ENCODE measurements at regions not wholly inside any gene's neighbourhood (a gene's known extent, or its start where the extent isn't known, plus 50 kb on each side); places are given as distances from the start of the nearest gene placed in this dataset.
A peak's percentile ranks its signal among the peaks of the same experiment; 100 is the strongest.

- Histone ChIP-seq H3K4me2 (no peak overlapping the region), H3K9me2 (replicated peaks; ENCODE audit: insufficient read depth) (no peaks in the 10 kb centered on the region), H3K4me1 (ENCODE audit: insufficient read depth) (no peaks in the 10 kb centered on the region), H3K4me3 (no peak overlapping the region), H3K27ac (no peak overlapping the region), H2AFZ (no peak overlapping the region), H4K20me1 (ENCODE audit: insufficient read depth, poor library complexity, severe bottlenecking) (no peaks in the 10 kb centered on the region), H3K27me3 (no peaks in the 10 kb centered on the region), H3K36me3 (replicated peaks; ENCODE audit: insufficient read depth, low read depth) (no peaks in the 10 kb centered on the region), H3K9me3 (ENCODE audit: low read depth) (no peaks in the 10 kb centered on the region), H3K79me2 (no peaks in the 10 kb centered on the region)
- DNase-seq (ENCODE audit: low spot score): no peak
- WGBS (ENCODE audit: low lambda C conversion rate, missing lambda C conversion rate): 88% methylated on average over 3 of the region's 3 CpGs
- TF ChIP-seq EZH2phosphoT487 (IDR thresholded peaks at IDR 0.05; ENCODE audit: low read depth, severe bottlenecking, unreplicated experiment): no peak
- TF ChIP-seq EZH2 (IDR thresholded peaks at IDR 0.05; ENCODE audit: borderline replicate concordance): no peak
Measured at GRCh38 chr2:235134420-235134819, 182.6 kb downstream of the SH3BP4 start.

GRCh38 chr2:235135195-235135965, 183.6 kb downstream of the SH3BP4 start:
- Histone ChIP-seq H3K9me3 (ENCODE audit: low read depth) (no peaks in the 10 kb centered on the region), H3K4me2 (no peak overlapping the region), H3K36me3 (replicated peaks; ENCODE audit: insufficient read depth, low read depth) (no peaks in the 10 kb centered on the region), H3K4me3 (no peak overlapping the region), H3K4me1 (ENCODE audit: insufficient read depth) (no peaks in the 10 kb centered on the region), H3K9me2 (replicated peaks; ENCODE audit: insufficient read depth) (no peaks in the 10 kb centered on the region), H3K27me3 (no peaks in the 10 kb centered on the region), H4K20me1 (ENCODE audit: insufficient read depth, poor library complexity, severe bottlenecking) (no peaks in the 10 kb centered on the region), H3K27ac (no peak overlapping the region), H3K79me2 (no peaks in the 10 kb centered on the region), H2AFZ (no peak overlapping the region)
- DNase-seq (ENCODE audit: low spot score): no peak
- TF ChIP-seq EZH2phosphoT487 (IDR thresholded peaks at IDR 0.05; ENCODE audit: low read depth, severe bottlenecking, unreplicated experiment) (no peak), CTCF (IDR thresholded peaks at IDR 0.05; ENCODE audit: poor library complexity) (no peak), EZH2 (IDR thresholded peaks at IDR 0.05; ENCODE audit: borderline replicate concordance) (no peak)
- whole genome bisulfite sequencing (ENCODE audit: low lambda C conversion rate, missing lambda C conversion rate): 98% methylated on average over 4 of the region's 4 CpGs

DNA sequence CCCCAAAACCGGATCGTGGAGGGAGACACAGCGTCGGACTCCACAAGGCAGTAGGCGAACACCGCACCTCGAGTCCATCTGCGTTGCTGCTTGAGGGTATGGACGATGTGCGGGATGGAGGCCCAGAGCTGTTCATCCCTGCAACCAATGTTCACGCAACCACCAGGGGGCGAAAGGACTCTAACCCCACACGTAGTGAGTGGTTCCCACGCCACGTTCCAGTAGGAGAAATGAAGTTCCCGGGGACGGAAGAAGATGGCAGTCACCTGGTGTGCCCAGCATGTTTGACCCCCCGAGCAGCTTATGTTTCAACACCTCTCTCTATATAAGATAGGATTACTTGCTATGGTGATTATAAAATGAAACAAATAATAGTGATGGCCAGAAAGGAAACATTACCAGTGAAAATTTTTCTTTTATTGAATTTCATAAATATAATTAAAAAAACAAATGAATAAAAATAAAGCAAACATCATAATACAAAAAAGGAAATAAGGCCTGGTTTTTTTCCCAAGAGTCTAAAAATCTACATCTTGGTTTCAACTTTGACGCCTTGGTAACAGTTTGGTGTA, 184.3 kb downstream of the SH3BP4 start:
- TF ChIP-seq CTCF (IDR thresholded peaks at IDR 0.05; ENCODE audit: poor library complexity) (peak; percentile 76), EZH2phosphoT487 (IDR thresholded peaks at IDR 0.05; ENCODE audit: low read depth, severe bottlenecking, unreplicated experiment) (no peak)
- no peak overlapping the region for H3K4me2 ChIP-seq
- WGBS (ENCODE audit: low lambda C conversion rate, missing lambda C conversion rate): 37% methylated on average over 19 of the region's 19 CpGs

DNA sequence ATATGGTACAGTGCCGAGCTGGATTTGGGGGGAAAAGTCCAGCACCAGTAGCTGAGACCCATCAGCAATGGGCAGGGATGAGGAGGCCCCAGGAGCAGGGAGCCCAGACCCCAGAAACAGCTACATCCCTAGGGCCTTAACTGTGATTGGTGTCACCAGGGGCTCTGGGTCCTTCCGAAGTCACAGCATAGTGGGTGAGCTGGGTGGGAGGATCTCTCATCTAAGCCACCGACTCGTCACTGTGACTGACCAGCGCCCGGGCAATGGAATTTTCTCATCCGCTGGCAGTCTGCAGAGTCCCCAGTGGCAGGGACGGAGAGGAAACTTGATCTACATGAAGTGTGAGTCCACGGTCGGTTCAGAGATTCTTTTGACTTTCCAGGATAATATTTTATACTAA, 186.5 kb downstream of the SH3BP4 start:
- Histone ChIP-seq H3K9me2 (replicated peaks; ENCODE audit: insufficient read depth) (no peaks in the 10 kb centered on the region), H3K4me2 (no peak overlapping the region), H2AFZ (no peak overlapping the region), H3K36me3 (replicated peaks; ENCODE audit: insufficient read depth, low read depth) (no peaks in the 10 kb centered on the region), H3K79me2 (no peaks in the 10 kb centered on the region), H4K20me1 (ENCODE audit: insufficient read depth, poor library complexity, severe bottlenecking) (no peaks in the 10 kb centered on the region), H3K9me3 (ENCODE audit: low read depth) (no peaks in the 10 kb centered on the region), H3K4me3 (no peak overlapping the region), H3K4me1 (ENCODE audit: insufficient read depth) (no peaks in the 10 kb centered on the region), H3K27me3 (no peaks in the 10 kb centered on the region), H3K27ac (no peak overlapping the region)
- TF ChIP-seq CTCF (IDR thresholded peaks at IDR 0.05; ENCODE audit: poor library complexity) (no peak), EZH2phosphoT487 (IDR thresholded peaks at IDR 0.05; ENCODE audit: low read depth, severe bottlenecking, unreplicated experiment) (no peak), EZH2 (IDR thresholded peaks at IDR 0.05; ENCODE audit: borderline replicate concordance) (no peak)
- 93% methylated on average over 10 of the region's 10 CpGs for WGBS (ENCODE audit: low lambda C conversion rate, missing lambda C conversion rate)
- DNase-seq (ENCODE audit: low spot score): no peak

More for the DNA sequence above, 184.3 kb downstream of the SH3BP4 start:
- Histone ChIP-seq H3K79me2 (no peaks in the 10 kb centered on the region), H4K20me1 (ENCODE audit: insufficient read depth, poor library complexity, severe bottlenecking) (no peaks in the 10 kb centered on the region), H3K27ac (no peak overlapping the region), H2AFZ (no peak overlapping the region), H3K36me3 (replicated peaks; ENCODE audit: insufficient read depth, low read depth) (no peaks in the 10 kb centered on the region), H3K4me3 (no peak overlapping the region), H3K9me2 (replicated peaks; ENCODE audit: insufficient read depth) (no peaks in the 10 kb centered on the region), H3K9me3 (ENCODE audit: low read depth) (no peaks in the 10 kb centered on the region), H3K27me3 (no peaks in the 10 kb centered on the region), H3K4me1 (ENCODE audit: insufficient read depth) (no peaks in the 10 kb centered on the region)
- peak; percentile 90 for DNase-seq (ENCODE audit: low spot score)

Measured in hepatocyte (in vitro differentiated cells).